Duodenal mucosa (tissue), 2 donors: ENCODE measurements at regions not wholly inside any gene's neighbourhood (a gene's known extent, or its start where the extent isn't known, plus 50 kb on each side); places are given as distances from the start of the nearest gene placed in this dataset.
"Not testable (repeated sequence)": the region's sequence is repeated elsewhere in the genome, so short reads cannot be mapped to it uniquely, and the experiment has no call there.

ENCODE experiments used
- H3K27ac ChIP-seq: one replicate; pipeline ENCODE4 v1.7.0; 2013; ENCODE audit warnings: low read depth, low read length
- H3K27me3 ChIP-seq, 2 donors: one replicate each; pipeline ENCODE4 v1.7.0; 2013; ENCODE audit warnings: low read length in 2 of 2, control low read depth in 1 of 2; ENCODE audit not compliant: insufficient read depth in 2 of 2, control insufficient read depth in 1 of 2
- H3K36me3 ChIP-seq, 2 donors: one replicate each; pipeline ENCODE4 v1.7.0; 2013; ENCODE audit warnings: low read length in 2 of 2, control low read depth in 1 of 2; ENCODE audit not compliant: insufficient read depth in 2 of 2, control insufficient read depth in 1 of 2
- H3K4me1 ChIP-seq, 2 donors: one replicate each; pipeline ENCODE4 v1.7.0; 2013; ENCODE audit warnings: low read length in 2 of 2, control low read depth in 1 of 2; ENCODE audit not compliant: insufficient read depth in 2 of 2, control insufficient read depth in 1 of 2
- H3K4me3 ChIP-seq, 2 donors: one replicate each; pipeline ENCODE4 v1.7.0; 2013; ENCODE audit warnings: low read length in 2 of 2, low read depth in 1 of 2
- H3K9ac ChIP-seq, 2 donors: one replicate each; pipeline ENCODE4 v1.7.0; 2013; ENCODE audit warnings: low read length in 2 of 2, low read depth in 1 of 2
- H3K9me3 ChIP-seq, 2 donors: one replicate each; pipeline ENCODE4 v1.7.0; 2013; ENCODE audit warnings: low read length in 2 of 2, control low read depth in 1 of 2; ENCODE audit not compliant: control insufficient read depth in 1 of 2

DNA sequence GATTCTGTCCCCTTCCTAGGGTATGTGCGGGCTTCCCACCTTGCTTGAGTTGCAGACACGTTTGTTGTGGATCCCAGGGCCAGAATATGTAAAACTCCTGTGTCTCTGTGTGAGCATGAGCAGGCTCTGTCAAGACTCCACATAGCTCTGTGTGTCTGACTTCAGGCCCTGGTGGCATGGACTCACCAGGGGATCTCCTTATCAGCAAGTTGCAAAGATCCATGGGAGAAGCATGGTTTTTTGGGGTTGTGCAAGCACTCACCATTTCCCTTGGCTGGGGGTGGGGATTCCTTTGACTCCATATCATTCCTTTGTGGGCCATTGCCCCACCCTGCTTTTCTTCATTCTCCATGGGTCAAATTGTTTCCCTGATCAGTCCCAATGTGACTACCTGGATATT is 205.6 kb downstream of the TUSC1 start:
- peaks cover 6 to 15% of the 10 kb centered on the region in 2 donors for H3K9me3 ChIP-seq
- H3K27ac ChIP-seq, result no peak overlapping the region
- H3K9ac ChIP-seq, result no peak overlapping the region
- H3K27me3 ChIP-seq, result no peaks in the 10 kb centered on the region
- no peak overlapping the region for H3K4me3 ChIP-seq
- no peaks in the 10 kb centered on the region for H3K4me1 ChIP-seq
- H3K36me3 ChIP-seq, result no peaks in the 10 kb centered on the region

DNA sequence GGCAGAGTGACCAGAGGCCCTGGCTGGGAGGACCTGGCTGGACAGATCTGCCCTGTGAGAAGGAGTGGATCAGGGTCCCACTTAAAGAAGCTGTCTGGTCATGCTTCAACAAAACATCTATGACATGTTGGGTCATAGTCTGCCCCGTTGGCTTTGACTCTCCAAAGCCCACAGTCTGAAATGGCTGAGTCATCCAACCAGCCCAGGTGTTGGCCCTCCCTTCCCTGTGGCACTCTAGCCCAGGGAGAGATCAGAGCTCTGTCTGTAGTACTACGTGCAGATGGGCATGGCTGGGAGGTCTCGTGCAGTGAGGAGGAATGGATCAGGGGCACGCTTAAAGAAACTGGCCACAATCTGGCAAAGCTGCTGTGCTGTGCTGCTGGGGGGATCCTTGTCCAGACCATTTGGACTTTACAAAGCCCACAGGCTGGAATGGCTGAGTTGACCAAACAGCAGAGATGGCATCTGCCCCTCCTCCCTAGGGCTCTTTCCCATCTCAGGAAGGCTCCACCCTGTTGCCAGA is 206.1 kb downstream of the TUSC1 start:
- Histone ChIP-seq H3K4me3 (no peak overlapping the region), H3K27ac (no peak overlapping the region), H3K4me1 (no peaks in the 10 kb centered on the region), H3K9ac (no peak overlapping the region), H3K36me3 (no peaks in the 10 kb centered on the region), H3K27me3 (no peaks in the 10 kb centered on the region), H3K9me3 (peaks cover 6 to 15% of the 10 kb centered on the region in 2 donors)

DNA sequence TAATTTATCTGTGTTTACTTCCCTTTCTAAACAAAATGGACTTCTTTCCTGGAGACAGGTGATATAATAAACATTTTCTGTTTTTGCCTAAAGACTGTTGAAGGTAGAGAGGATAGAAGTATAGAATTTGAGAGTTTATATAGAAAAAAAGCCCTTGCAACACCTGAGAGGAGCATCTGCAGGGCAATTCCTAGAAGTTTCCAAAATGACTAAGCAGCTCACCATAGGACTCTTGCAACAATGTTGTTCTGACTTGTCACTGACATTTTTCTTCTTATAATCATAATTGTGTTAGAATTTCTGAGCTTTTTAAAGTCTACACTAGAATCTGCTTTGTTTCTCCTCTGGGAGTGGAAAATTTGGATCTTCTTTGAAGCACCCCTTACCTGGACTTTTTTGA is 216.8 kb downstream of the TUSC1 start:
- Histone ChIP-seq H3K9ac (no peak overlapping the region), H3K4me1 (no peaks in the 10 kb centered on the region), H3K27ac (no peak overlapping the region), H3K4me3 (no peak overlapping the region), H3K9me3 (peaks cover 0 to 2% of the 10 kb centered on the region in 2 donors), H3K27me3 (no peaks in the 10 kb centered on the region), H3K36me3 (no peaks in the 10 kb centered on the region)

DNA sequence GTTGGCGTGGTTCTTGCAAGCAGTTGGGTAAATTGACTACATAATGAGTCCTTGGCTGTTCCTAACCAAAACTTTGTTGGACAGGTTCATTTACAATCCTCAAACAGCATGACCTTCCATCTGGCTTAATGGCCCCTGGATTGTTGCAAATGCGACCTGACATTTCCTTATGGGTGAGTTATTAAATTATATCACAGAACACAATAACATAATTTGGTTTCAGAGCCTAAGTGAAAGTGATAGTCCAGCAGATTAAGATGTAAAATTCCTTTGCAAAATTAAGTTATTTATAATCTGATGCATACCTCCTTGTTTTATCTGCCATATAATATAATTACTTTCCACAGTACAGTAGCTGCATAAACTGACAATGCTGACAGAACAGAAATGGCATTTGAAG is 224.4 kb downstream of the TUSC1 start:
- Histone ChIP-seq H3K27me3 (no peaks in the 10 kb centered on the region), H3K4me1 (no peaks in the 10 kb centered on the region), H3K9me3 (no peaks in the 10 kb centered on the region), H3K4me3 (no peak overlapping the region), H3K27ac (no peak overlapping the region), H3K9ac (no peak overlapping the region), H3K36me3 (no peaks in the 10 kb centered on the region)

DNA sequence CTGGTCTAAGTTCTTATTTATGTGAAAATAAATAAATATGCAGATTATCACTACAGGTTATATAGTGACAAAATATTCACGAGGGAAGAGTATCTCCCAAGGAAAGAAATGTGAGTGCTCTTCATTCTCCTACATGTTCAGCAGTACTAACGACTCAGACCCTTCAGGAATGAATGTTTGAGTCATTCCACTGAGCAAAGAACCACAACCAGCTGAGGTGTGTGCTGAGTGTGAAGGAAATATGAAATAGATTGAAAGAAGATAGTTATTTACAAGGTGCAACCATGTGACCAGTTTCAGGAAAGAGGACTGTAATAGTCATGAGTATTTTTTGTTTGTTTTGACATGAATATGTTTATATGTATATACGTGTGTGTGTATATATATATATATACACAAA is 228.7 kb downstream of the TUSC1 start:
- no peak overlapping the region for H3K27ac ChIP-seq
- H3K9me3 ChIP-seq, result no peaks in the 10 kb centered on the region
- no peak overlapping the region for H3K9ac ChIP-seq
- no peaks in the 10 kb centered on the region for H3K36me3 ChIP-seq
- no peaks in the 10 kb centered on the region for H3K4me1 ChIP-seq
- H3K27me3 ChIP-seq, result no peaks in the 10 kb centered on the region
- H3K4me3 ChIP-seq, result no peak overlapping the region

DNA sequence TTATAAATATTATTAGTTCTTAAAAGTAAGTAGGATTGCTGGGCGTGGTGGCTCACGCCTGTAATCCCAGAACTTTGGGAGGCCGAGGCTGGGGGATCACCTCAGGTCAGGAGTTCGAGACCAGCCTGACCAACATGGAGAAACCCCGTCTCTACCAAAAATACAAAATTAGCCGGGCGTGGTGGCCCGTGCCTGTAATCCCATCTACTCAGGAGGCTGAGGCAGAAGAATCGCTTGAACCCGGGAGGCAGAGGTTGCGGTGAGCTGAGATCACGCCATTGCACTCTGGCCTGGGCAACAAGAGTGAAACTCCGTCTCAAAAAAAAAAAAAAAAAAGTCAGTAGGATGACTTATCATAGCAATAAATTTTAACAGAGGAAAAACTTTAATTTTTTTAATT is 232.5 kb downstream of the TUSC1 start:
- not testable (repeated sequence) for H3K4me3 ChIP-seq, H3K9me3 ChIP-seq, H3K36me3 ChIP-seq, H3K4me1 ChIP-seq, H3K27me3 ChIP-seq, H3K9ac ChIP-seq, H3K27ac ChIP-seq

DNA sequence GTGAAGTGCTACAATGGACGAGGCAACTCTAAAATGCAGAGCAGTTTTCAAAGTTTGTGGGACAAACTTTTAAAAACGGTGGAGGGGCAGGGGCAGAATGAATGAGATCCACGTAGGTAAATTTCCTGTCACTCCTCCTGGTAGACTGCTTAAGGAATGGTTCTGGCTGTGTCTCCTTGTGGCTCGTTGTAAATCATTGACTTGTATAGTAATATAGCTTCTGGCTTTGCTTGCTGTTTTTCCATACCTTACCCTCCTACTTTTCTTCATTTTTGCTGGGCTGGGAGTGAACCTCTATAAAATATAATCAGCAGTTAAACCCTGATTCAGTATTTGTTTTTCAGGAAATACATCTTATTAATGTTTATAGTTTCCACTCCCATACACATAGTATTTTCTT is 235.7 kb downstream of the TUSC1 start:
- H3K9me3 ChIP-seq, result no peaks in the 10 kb centered on the region
- H3K4me3 ChIP-seq, result no peak overlapping the region
- no peak overlapping the region for H3K9ac ChIP-seq
- H3K27me3 ChIP-seq, result no peaks in the 10 kb centered on the region
- H3K36me3 ChIP-seq, result no peaks in the 10 kb centered on the region
- no peak overlapping the region for H3K27ac ChIP-seq
- no peaks in the 10 kb centered on the region for H3K4me1 ChIP-seq

DNA sequence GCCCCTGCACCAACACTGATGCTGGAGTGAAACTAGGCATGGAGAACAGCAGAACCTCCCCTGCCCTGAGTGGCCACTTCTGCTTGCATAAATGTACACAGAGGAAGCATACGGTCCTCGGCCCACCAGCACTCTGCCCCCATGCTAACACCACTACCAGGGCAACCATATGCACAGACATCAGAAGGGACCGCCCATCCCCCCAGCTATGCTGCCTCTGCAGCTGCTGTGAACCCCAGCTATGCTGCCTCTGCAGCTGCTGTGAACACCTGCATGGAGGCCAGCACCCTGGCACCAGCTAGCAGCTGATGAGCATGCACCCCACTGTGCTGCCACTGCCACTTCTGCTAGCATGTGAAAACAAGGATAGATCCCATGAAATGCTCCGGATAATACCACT is 250.3 kb downstream of the TUSC1 start:
- no peak overlapping the region for H3K4me3 ChIP-seq
- H3K9ac ChIP-seq, result no peak overlapping the region
- no peak overlapping the region for H3K27ac ChIP-seq
- no peaks in the 10 kb centered on the region for H3K36me3 ChIP-seq
- H3K4me1 ChIP-seq, result no peaks in the 10 kb centered on the region
- peaks cover 6 to 17% of the 10 kb centered on the region in 2 donors for H3K9me3 ChIP-seq
- no peaks in the 10 kb centered on the region for H3K27me3 ChIP-seq

DNA sequence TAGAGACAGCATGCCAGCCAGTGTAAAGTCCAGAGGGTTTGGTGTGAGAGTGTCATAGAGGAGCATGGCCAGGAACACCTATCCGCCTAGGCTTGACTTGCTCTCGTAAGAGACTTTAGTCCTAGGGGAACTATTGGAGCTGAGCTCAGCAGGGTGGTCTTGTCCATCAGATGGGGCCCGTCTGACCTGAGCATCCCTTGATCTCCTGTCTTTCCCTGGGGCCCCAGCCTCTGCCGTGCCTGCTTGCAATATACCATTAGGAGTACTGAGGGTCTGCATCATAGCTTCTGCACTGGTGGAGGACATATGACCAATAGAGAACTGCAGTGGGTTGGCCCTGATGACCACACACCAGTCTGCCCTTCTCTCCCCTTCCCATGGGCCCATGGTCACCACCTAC is 251.0 kb downstream of the TUSC1 start:
- Histone ChIP-seq H3K4me1 (no peaks in the 10 kb centered on the region), H3K9ac (no peak overlapping the region), H3K36me3 (no peaks in the 10 kb centered on the region), H3K27ac (no peak overlapping the region), H3K9me3 (peaks cover 6 to 17% of the 10 kb centered on the region in 2 donors), H3K27me3 (no peaks in the 10 kb centered on the region), H3K4me3 (no peak overlapping the region)

DNA sequence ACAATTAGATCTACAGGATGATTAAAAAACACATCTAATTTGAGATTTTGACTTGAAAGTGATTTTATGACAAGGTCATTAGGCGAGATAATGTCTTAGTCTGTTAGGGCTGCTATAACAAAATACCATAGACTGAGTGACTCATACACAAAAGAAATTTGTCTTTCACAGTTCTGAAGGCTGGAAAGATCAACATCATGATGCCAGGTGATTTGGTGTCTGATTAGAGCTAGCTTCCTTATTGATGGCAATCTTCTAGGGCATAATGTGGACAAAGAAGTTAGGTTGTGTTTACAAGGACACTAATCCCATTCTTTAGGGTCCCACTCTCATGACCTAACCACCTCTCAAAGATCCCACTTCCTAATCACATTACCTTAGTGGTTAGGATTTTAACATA is 256.7 kb downstream of the TUSC1 start:
- Histone ChIP-seq H3K9ac (no peak overlapping the region), H3K27ac (no peak overlapping the region), H3K27me3 (no peaks in the 10 kb centered on the region), H3K36me3 (no peaks in the 10 kb centered on the region), H3K4me3 (no peak overlapping the region), H3K4me1 (no peaks in the 10 kb centered on the region), H3K9me3 (peaks cover 0 to 5% of the 10 kb centered on the region in 2 donors)

DNA sequence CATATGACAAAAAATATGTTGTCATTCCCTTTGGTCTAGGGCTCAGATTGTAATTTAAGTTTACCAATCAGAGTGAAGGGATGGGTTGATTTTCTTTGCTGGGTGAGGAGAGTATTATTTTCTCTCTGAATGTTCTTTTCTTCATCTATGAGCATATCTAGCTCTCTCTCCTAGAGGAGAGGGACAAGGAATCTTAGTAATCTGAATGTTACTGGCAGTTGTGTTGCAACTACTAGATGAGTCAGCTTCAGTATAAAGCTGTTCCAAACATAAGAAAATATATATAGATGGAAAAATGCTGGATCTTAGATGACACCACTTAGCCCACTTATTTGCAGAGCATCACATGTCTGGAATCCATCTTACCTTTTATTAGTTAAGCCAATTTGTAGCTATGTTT is 259.3 kb downstream of the TUSC1 start:
- Histone ChIP-seq H3K36me3 (no peaks in the 10 kb centered on the region), H3K27ac (no peak overlapping the region), H3K4me1 (no peaks in the 10 kb centered on the region), H3K9ac (no peak overlapping the region), H3K27me3 (no peaks in the 10 kb centered on the region), H3K9me3 (no peaks in the 10 kb centered on the region), H3K4me3 (no peak overlapping the region)
